Endodermal cell (in vitro differentiated cells): ENCODE measurements at regions not wholly inside any gene's neighbourhood (a gene's known extent, or its start where the extent isn't known, plus 50 kb on each side); places are given as distances from the start of the nearest gene placed in this dataset.

Experiments
- DNase-seq: peaks from one replicate; pipeline ENCODE4 v3.0.0-alpha.2; 2017
- H3K27ac ChIP-seq: 2 replicates; pipeline ENCODE4 v1.5.1; 2013; ENCODE audit warnings: mild to moderate bottlenecking, low read depth, low read length, moderate library complexity
- H3K27me3 ChIP-seq: 2 replicates; pipeline ENCODE4 v1.6.1; 2013; ENCODE audit warnings: mild to moderate bottlenecking, low read length, moderate library complexity; ENCODE audit not compliant: insufficient read depth, control insufficient read depth, poor library complexity, severe bottlenecking
- H3K36me3 ChIP-seq: 2 replicates; pipeline ENCODE4 v1.7.0; 2013; ENCODE audit warnings: mild to moderate bottlenecking, low read length, moderate library complexity; ENCODE audit not compliant: control insufficient read depth, insufficient read depth
- H3K4me1 ChIP-seq: one replicate; pipeline ENCODE4 v1.7.0; 2013; ENCODE audit warnings: low read length; ENCODE audit not compliant: control insufficient read depth, insufficient read depth
- H3K4me3 ChIP-seq: 2 replicates; pipeline ENCODE4 v1.5.1; 2013; ENCODE audit warnings: mild to moderate bottlenecking, low read length, moderate library complexity
- H3K9ac ChIP-seq: 2 replicates; pipeline ENCODE4 v1.6.1; 2013; ENCODE audit warnings: mild to moderate bottlenecking, low read length, moderate library complexity; ENCODE audit not compliant: poor library complexity, severe bottlenecking; ENCODE audit errors: extremely low read depth
- H3K9me3 ChIP-seq: 2 replicates; pipeline ENCODE4 v1.6.1; 2013; ENCODE audit warnings: mild to moderate bottlenecking, low read length, moderate library complexity; ENCODE audit not compliant: control insufficient read depth
- H3K27ac Mint-ChIP-seq: 2 replicates; pipeline ENCODE4 v1.8.0; 2020; ENCODE audit warnings: mixed read lengths
- H3K27me3 Mint-ChIP-seq: 2 replicates; pipeline ENCODE4 v1.8.0; 2021; ENCODE audit warnings: mild to moderate bottlenecking, mixed read lengths; ENCODE audit not compliant: insufficient read depth
- H3K36me3 Mint-ChIP-seq: 2 replicates; pipeline ENCODE4 v1.8.0; 2020; ENCODE audit warnings: low read depth, mixed read lengths
- H3K4me1 Mint-ChIP-seq: 2 replicates; pipeline ENCODE4 v1.8.0; 2020; ENCODE audit warnings: mixed read lengths
- H3K4me3 Mint-ChIP-seq: 2 replicates; pipeline ENCODE4 v1.8.0; 2020; ENCODE audit warnings: mild to moderate bottlenecking, moderate library complexity, mixed read lengths
- H3K9me3 Mint-ChIP-seq: 2 replicates; pipeline ENCODE4 v1.8.0; 2020; ENCODE audit warnings: mild to moderate bottlenecking, mixed read lengths
- WGBS, 2 experiments: methylation state at CpG; one replicate each; pipeline versions ENCODE4 v1.1.5 to v1.1.7; 2013; ENCODE audit warnings: missing lambda C conversion rate in 2 of 2, mixed read lengths in 1 of 2; ENCODE audit not compliant: insufficient coverage in 1 of 2, insufficient read length in 1 of 2; 5-methylcytosine and 5-hydroxymethylcytosine counted together
- TF ChIP-seq, protein P1 (sequence below): fragments of 200-600 bp; sonication (generic); conservative IDR thresholded peaks from 2 replicates; pipeline ENCODE4 v1.5.0; 2021; ENCODE audit warnings: antibody characterized with exemption, mild to moderate bottlenecking

DNA sequence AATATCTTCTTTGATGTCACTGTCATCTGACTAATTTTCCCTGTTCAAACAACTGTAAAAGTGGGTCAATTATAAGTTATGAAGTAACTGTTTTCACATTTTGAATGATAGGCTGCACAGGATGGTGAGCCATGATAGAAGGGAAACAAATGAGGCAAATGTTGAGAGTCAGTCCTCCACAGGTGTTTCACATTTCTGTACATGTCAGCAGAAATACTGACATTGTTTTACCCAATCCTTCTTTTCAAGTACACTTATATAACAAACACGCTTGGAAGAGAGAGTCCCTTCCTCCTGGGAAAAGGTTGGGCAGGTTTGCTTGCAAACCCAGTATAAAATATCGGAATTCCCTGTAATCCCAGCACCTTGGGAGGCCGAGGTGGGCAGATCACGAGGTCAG lies 1251.5 kb downstream of the SLC16A7 start:
- H3K4me1 ChIP-seq: no peaks in the 10 kb centered on the region

DNA sequence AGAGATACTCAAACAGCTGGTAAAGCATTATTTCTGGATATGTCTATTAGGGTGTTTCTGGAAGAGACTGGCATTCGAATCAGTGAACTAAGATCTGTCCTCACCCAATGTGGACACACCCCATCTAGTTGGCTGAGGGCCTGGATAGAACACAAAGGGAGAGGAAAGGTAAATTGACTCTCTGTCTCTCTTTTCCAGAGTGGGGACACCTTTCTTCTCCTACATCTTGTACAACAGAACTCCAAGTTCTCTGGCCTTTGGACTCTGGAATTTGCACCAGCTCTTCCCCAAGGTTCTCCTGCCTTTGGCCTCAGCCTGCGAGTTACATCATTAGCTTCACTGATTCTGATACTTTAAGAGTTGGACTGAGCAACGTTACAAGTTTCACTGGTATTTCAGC lies 1253.9 kb downstream of the SLC16A7 start:
- 76 to 85% methylated on average over 2 to 3 of the region's 3 CpGs for WGBS, 2 experiments
- H3K36me3 ChIP-seq: no peaks in the 10 kb centered on the region
- Mint-ChIP-seq H3K4me1 (no peaks in the 10 kb centered on the region), H3K9me3 (no peaks in the 10 kb centered on the region), H3K27me3 (no peaks in the 10 kb centered on the region), H3K4me3 (no peak overlapping the region), H3K27ac (no peak overlapping the region), H3K36me3 (no peaks in the 10 kb centered on the region)
- H3K4me3 ChIP-seq: no peak overlapping the region
- no peak overlapping the region for H3K9ac ChIP-seq
- no peak for DNase-seq
- no peak overlapping the region for H3K27ac ChIP-seq
- no peaks in the 10 kb centered on the region for H3K27me3 ChIP-seq
- H3K9me3 ChIP-seq: peaks cover 7% of the 10 kb centered on the region
- no peaks in the 10 kb centered on the region for H3K4me1 ChIP-seq
- TF ChIP-seq, protein P1, sequence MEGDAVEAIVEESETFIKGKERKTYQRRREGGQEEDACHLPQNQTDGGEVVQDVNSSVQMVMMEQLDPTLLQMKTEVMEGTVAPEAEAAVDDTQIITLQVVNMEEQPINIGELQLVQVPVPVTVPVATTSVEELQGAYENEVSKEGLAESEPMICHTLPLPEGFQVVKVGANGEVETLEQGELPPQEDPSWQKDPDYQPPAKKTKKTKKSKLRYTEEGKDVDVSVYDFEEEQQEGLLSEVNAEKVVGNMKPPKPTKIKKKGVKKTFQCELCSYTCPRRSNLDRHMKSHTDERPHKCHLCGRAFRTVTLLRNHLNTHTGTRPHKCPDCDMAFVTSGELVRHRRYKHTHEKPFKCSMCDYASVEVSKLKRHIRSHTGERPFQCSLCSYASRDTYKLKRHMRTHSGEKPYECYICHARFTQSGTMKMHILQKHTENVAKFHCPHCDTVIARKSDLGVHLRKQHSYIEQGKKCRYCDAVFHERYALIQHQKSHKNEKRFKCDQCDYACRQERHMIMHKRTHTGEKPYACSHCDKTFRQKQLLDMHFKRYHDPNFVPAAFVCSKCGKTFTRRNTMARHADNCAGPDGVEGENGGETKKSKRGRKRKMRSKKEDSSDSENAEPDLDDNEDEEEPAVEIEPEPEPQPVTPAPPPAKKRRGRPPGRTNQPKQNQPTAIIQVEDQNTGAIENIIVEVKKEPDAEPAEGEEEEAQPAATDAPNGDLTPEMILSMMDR: no peak

More for the DNA sequence above, 1251.5 kb downstream of the SLC16A7 start:
- H3K36me3 ChIP-seq: no peaks in the 10 kb centered on the region
- no peak for DNase-seq
- Mint-ChIP-seq H3K9me3 (no peaks in the 10 kb centered on the region), H3K4me1 (no peaks in the 10 kb centered on the region), H3K36me3 (no peaks in the 10 kb centered on the region), H3K27ac (no peak overlapping the region), H3K4me3 (no peak overlapping the region), H3K27me3 (no peaks in the 10 kb centered on the region)
- H3K27me3 ChIP-seq: no peaks in the 10 kb centered on the region
- H3K27ac ChIP-seq: no peak overlapping the region
- no peak overlapping the region for H3K9ac ChIP-seq
- no peak overlapping the region for H3K4me3 ChIP-seq
- peaks cover 7% of the 10 kb centered on the region for H3K9me3 ChIP-seq
- 65 to 76% methylated on average over 2 to 4 of the region's 4 CpGs for WGBS, 2 experiments
- TF ChIP-seq, protein P1: no peak

DNA sequence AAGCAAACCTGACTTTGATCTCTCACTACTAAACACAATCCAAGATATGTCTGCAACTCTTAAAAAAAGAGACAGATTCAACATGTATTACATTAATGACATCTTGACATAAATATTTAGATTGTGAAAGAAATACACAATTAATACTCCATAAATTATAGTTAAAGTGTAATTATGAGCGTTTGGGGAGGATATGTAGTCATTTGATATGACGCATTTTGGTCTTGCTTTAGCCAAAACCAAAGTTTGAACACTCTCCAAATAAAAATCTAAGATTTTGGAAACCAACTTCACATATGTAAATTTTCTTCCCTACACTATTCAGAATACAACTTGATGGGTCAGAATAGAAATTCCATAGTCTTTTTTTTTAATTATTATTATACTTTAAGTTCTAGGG lies 1257.6 kb downstream of the SLC16A7 start:
- TF ChIP-seq, protein P1: no peak
- 100% methylated on average over 1 of the region's 2 CpGs; no CpG with 5 or more reads in 1 of the 2 experiments for WGBS, 2 experiments

More for the DNA sequence above, 1257.6 kb downstream of the SLC16A7 start:
- H3K27me3 Mint-ChIP-seq: no peaks in the 10 kb centered on the region
- Histone ChIP-seq H3K9ac (no peak overlapping the region), H3K27ac (no peak overlapping the region), H3K9me3 (peaks cover 5% of the 10 kb centered on the region), H3K27me3 (no peaks in the 10 kb centered on the region), H3K4me1 (no peaks in the 10 kb centered on the region), H3K36me3 (no peaks in the 10 kb centered on the region), H3K4me3 (no peak overlapping the region)
- no peak for DNase-seq
- H3K27ac Mint-ChIP-seq: no peak overlapping the region
- H3K4me3 Mint-ChIP-seq: no peak overlapping the region
- H3K4me1 Mint-ChIP-seq: peaks cover 2% of the 10 kb centered on the region
- peaks cover 12% of the 10 kb centered on the region for H3K9me3 Mint-ChIP-seq
- no peaks in the 10 kb centered on the region for H3K36me3 Mint-ChIP-seq
